HG02759 (cell line): ENCODE measurements at regions not wholly inside any gene's neighbourhood (a gene's known extent, or its start where the extent isn't known, plus 50 kb on each side); places are given as distances from the start of the nearest gene placed in this dataset.
"Not testable (repeated sequence)": the region's sequence is repeated elsewhere in the genome, so short reads cannot be mapped to it uniquely, and the experiment has no call there.

Experiments
- ATAC-seq: cut with Tn5 transposase; IDR thresholded peaks from one replicate; pipeline ENCODE4 v1.9.1; 2021; ENCODE audit warnings: mild to moderate bottlenecking, moderate library complexity; ENCODE audit not compliant: unreplicated experiment

DNA sequence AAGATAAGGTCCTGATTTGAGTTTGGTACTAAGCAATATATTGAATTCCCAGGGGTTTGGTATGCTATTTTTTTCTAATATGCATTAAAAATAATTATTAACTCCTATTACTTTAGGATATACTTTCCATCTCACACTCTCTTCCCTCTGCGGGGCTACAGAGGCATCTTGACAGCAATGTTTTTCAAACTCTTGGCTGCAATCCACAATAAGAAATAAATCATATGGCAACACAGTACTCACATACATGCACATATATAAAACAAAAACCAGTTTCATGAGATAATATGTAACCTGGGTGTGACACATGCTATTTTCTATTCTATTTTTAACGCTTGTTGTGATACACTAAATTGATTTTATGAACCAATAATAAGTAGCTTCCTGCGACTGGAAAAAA, 189.5 kb downstream of the UNC5CL start:
- no peak for ATAC-seq

GRCh38 chr6:40848868-40849514, 190.0 kb downstream of the UNC5CL start:
- ATAC-seq, result no peak

DNA sequence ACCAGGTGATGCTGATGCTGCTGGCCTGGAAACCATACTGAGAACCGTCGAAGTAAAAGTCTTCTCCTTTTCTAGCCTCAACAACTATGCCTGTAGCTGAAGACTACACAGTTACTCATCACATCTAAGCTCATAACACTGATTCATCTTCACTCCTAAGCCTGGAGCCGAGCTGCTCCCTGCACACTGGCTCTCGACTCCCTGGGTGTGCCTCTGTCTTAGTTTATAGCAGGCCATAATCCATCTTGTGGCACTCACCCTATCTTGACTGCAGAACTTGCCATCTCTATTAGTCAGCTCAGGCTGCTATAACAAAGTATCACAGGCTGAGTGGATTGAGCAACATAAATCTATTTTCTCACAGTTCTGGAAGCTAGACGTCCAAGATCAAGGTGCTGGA, 191.0 kb downstream of the UNC5CL start:
- no peak for ATAC-seq

- no peak for ATAC-seq
Observed at GRCh38 chr6:40845553-40845952, 193.5 kb downstream of the UNC5CL start.

DNA sequence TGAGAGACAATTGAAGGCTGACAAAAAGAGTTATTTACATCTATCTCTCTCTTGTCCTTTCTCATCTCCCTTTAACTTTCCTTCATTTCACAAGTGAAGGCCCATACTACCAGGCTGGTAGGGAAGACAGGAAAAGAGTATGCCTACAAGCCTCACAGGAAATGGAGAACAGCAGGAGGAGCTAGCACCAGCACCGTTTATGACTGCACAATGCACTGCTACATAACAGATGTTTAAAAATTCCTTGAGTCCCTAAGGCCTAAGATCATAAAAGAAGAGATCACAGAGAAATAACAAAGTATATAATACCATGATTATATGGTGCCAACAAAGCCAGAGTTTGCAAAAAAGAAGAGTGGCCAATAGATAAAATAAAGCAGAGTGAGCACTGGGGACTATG, 194.8 kb downstream of the UNC5CL start:
- ATAC-seq, result no peak

DNA sequence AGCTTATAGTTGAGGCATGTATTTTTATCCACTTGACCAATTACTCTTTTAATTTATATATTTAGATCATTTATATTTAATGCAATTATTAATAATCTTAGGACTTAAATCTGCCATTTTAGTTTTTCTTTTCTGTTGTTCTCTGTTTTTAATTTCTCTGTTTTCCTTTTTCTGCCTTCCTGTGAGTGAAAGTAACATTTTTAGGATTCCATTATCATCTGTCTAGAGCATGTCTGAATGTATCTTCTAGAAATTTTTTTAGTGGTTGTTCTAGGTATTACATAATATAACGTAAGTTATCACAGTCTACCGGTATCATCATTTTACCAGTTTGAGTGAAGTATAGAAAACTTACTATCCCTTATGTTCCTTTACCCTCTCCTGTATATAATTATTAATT, 197.3 kb downstream of the UNC5CL start:
- ATAC-seq, result no peak

DNA sequence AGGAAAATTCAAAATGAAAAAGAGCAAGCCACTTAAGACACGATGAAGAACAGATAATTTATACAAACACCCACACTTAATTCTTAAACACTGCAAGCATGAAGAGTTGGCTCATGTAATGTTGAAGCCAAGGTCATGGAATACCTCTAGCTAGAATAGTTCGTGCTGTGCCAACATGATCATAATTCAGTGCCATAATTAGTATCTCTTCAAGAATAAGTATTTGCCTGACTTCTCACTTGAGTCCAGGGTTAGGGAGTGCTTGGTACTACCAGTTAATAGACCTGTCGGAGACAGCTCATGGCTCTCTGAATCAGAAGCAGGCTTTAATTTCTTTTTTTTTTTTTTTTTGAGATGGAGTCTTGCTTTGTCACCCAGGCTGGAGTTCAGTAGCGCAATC, 206.3 kb downstream of the UNC5CL start:
- no peak for ATAC-seq

DNA sequence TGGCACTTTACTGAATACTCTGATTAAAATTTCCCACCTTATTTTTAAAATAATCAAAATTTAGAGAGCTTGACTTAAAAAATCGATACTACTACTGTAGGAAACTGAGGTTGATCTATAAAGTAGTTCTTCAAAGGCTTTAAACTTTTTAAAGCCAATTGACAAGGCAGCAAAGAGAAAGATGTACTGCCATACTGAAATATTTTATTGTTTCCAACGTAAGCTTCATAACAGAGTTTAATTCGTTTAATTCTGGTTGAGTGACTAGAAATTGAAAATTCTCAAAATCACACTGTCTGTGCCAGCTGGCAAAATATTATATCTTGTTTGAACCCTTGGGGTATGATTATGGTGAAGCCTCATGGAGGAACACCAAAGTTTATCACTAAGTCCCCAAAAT, 207.6 kb downstream of the UNC5CL start:
- ATAC-seq, result no peak

GRCh38 chr6:40825102-40825501, 213.9 kb downstream of the UNC5CL start:
- ATAC-seq, result no peak

- not testable (repeated sequence) for ATAC-seq
Observed at GRCh38 chr6:40823917-40824891, 214.8 kb downstream of the UNC5CL start.

DNA sequence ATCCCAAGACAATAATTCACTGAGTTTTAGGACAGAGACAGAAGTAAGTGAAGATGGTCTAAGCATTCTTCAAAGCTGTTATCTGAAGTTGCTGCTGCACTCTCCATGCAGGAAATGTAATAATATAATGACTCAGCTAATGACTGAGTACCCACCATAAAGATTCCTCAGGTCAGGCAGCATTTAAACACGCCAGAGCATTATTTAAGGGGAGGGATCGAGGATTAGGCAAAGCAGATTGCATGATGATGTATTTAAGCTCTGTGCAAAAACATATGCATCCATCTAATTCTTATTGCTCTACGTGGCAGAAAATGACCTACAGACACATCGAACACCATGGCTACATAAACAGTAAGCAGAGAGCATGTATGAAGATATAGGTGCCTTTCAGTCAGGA, 216.4 kb downstream of the UNC5CL start:
- no peak for ATAC-seq

DNA sequence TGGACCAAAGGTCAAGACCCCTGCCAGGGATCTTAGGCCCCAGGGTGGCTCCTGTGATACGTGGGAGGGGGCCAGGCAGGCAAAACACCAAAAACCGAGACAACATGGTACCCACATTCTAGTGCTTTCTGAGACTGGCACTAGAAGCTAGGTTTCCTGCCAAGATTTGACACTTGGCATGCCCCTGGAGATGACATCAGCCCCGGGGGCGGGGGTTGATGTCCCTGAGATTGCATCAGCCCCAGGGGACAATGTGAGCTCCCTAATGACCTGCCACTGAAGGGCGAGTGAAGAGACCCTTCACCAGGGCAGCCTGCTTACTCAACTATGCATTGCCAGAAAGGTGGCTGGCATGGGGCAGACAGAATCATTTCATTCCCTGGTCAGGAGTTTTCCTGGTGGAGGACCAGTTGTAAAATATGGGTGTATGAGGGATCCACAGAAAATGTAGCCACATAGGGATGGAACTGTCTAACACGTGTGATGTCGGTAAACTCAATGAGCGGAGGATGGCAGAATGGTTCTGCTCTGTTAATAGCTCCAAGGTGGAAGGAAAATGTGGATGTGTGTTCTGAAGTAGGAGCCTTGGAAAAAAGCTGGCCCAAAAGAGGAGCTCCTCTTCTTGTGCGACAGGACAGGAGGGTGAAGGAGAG, 219.7 kb downstream of the UNC5CL start:
- ATAC-seq, result no peak

DNA sequence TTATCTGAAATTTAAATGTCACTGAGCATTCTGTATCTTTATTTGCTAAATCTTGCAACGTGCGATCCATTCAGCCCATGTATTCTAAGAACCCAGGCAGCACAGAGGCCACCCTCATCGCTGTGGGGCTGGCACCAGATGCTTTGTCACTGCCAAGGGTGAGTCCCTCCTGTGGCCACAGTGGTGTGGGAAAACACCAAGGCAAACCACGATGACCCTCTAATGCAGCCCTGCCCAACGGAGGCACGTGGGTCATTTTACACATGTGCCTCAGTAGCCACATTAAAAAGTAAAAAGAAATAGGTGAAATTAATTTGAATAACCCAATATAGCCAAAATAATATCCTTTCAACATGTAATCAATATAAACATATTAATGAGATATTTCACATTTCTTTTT, 221.7 kb downstream of the UNC5CL start:
- ATAC-seq, result no peak

DNA sequence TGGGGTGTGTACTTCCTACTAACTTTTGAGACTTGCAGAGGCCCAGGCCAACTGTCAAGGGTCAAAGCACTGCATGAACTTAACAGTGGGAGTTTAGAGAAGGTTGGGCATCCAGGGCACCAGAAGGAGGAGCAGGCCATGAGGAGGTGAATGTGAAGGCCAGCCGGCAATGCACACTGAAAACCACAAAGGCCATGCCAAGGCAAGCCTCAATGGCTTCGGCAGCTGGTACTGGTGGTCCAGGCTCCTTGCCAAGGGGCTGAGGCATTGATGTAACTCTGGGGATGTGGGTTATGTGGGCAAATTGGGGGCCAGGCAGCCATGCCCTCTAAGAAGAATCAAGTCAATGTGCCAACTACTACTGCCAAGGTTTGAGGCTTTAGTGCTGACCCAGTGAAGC, 222.4 kb downstream of the UNC5CL start:
- no peak for ATAC-seq

DNA sequence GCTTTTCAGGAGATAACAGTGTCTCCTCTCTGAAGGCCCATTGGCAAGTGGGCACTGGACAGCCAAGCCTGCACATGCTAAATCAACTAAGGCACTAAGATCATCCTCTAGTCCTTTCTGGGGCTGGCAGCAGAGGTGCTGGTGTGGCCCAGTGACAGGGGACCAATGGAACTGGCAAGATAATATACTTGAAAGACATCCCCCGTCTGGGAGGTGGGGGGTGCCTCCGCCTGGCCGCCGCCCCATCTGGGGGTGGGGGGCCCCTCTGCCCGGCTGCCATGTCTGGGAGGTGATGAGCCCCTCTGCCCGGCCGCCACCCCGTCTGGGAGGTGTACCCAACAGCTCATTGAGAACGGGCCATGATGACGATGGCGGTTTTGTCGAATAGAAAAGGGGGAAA, 223.3 kb downstream of the UNC5CL start:
- no peak for ATAC-seq

DNA sequence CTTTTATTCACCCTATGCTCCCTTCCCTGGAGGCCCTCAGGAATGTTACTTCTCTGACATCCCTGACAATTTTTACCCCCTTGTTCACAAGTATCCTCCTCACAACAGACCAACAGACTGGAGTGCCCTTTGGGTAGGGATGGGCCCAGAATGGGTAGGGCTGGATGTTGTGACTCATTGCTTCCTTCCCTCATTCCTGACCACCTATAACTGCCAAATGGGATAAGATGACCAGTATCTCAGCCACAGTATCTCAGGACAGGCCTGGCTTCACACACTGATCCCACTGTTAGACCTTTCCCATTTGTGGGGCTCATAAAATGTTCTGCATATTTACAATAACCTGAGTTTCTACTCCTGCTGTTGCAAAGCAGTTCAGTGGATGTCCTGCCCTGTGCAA, 223.0 kb upstream of the LRFN2 start:
- no peak for ATAC-seq

DNA sequence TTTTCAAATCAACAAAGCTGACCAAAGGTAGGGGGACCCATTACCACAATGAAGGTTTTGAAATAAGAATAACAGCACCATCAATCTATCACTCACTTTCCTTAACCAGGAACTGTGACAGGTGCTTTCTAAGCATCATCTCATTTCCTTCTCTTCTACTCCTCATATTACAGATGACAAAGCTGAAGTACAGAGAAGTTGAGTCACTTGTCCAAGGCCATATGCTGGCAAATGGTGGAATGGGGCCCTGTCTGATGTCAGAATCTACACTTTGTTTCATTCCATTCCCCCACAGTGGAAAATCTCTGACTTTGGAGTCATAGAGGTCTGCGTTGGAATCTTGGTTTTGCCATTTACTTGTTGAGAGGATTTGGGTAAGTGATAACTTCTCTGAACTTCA, 222.5 kb upstream of the LRFN2 start:
- no peak for ATAC-seq

GRCh38 chr6:40807484-40807883, 220.3 kb upstream of the LRFN2 start:
- no peak for ATAC-seq

GRCh38 chr6:40806256-40806864, 219.2 kb upstream of the LRFN2 start:
- ATAC-seq, result no peak

- no peak for ATAC-seq
Observed at GRCh38 chr6:40805336-40805735, 218.2 kb upstream of the LRFN2 start.

GRCh38 chr6:40804905-40805304, 217.7 kb upstream of the LRFN2 start:
- no peak for ATAC-seq
